CD8-positive, alpha-beta memory T cell (primary cell): ENCODE measurements at regions not wholly inside any gene's neighbourhood (a gene's known extent, or its start where the extent isn't known, plus 50 kb on each side); places are given as distances from the start of the nearest gene placed in this dataset.

Experiments used
- CTCF ChIA-PET: fragments of 350-600 bp; sonication (Branson Sonifier 250); formaldehyde crosslinking; loops from one replicate; lab custom pipeline; 2021; ENCODE audit warnings: antibody characterized with exemption; lab: Charles Lee
- POLR2A ChIA-PET: fragments of 350-600 bp; sonication (Branson Sonifier 250); formaldehyde crosslinking; loops from one replicate; lab custom pipeline; 2021; ENCODE audit warnings: antibody characterized with exemption; lab: Charles Lee
- DNase-seq, 5 donors: peaks; one replicate each; pipeline versions ENCODE4 v3.0.0 to v3.0.0-alpha.2; 2020 to 2022; ENCODE audit warnings: mixed read lengths in 1 of 5
- H3K27ac ChIP-seq: one replicate; pipeline ENCODE4 v1.7.0; 2013; ENCODE audit warnings: low read depth, mild to moderate bottlenecking, low read length, moderate library complexity
- H3K27me3 ChIP-seq: 2 replicates; pipeline ENCODE4 v1.7.0; 2013; ENCODE audit warnings: low read length, mild to moderate bottlenecking; ENCODE audit not compliant: insufficient read depth, poor library complexity, severe bottlenecking
- H3K36me3 ChIP-seq: 2 replicates; pipeline ENCODE4 v1.7.0; 2013; ENCODE audit warnings: mild to moderate bottlenecking, low read length, moderate library complexity; ENCODE audit not compliant: insufficient read depth
- H3K4me1 ChIP-seq: 2 replicates; pipeline ENCODE4 v1.7.0; 2013; ENCODE audit warnings: mild to moderate bottlenecking, low read length, moderate library complexity; ENCODE audit not compliant: insufficient read depth
- H3K4me3 ChIP-seq: 2 replicates; pipeline ENCODE4 v1.7.0; 2013; ENCODE audit warnings: mild to moderate bottlenecking, low read length
- H3K9me3 ChIP-seq: 2 replicates; pipeline ENCODE4 v1.7.0; 2013; ENCODE audit warnings: mild to moderate bottlenecking, low read length
- H3K27ac Mint-ChIP-seq, 8 donors: one replicate each; pipeline ENCODE4 v1.8.0; 2020 to 2021; ENCODE audit warnings: mixed read lengths in 8 of 8, mild to moderate bottlenecking in 6 of 8, inconsistent platforms in 3 of 8, moderate library complexity in 3 of 8
- H3K27me3 Mint-ChIP-seq, 2 donors: one replicate each; pipeline ENCODE4 v1.8.0; 2020 to 2021; ENCODE audit warnings: mixed read lengths in 2 of 2, mild to moderate bottlenecking in 1 of 2, moderate library complexity in 1 of 2
- H3K36me3 Mint-ChIP-seq, 3 donors: one replicate each; pipeline ENCODE4 v1.8.0; 2020 to 2021; ENCODE audit warnings: mixed read lengths in 3 of 3, inconsistent platforms in 1 of 3, mild to moderate bottlenecking in 1 of 3
- H3K4me1 Mint-ChIP-seq, 3 donors: one replicate each; pipeline ENCODE4 v1.8.0; 2020 to 2021; ENCODE audit warnings: mixed read lengths in 3 of 3, inconsistent platforms in 1 of 3, mild to moderate bottlenecking in 1 of 3
- H3K4me3 Mint-ChIP-seq, 7 donors: one replicate each; pipeline ENCODE4 v1.8.0; 2020 to 2021; ENCODE audit warnings: mixed read lengths in 7 of 7, mild to moderate bottlenecking in 6 of 7, moderate library complexity in 4 of 7, inconsistent platforms in 2 of 7
- H3K9me3 Mint-ChIP-seq, 5 donors: one replicate each; pipeline ENCODE4 v1.8.0; 2020 to 2022; ENCODE audit warnings: mixed read lengths in 5 of 5, mild to moderate bottlenecking in 3 of 5, moderate library complexity in 2 of 5, inconsistent platforms in 1 of 5

- Histone ChIP-seq H3K4me1 (no peaks in the 10 kb centered on the region), H3K36me3 (no peaks in the 10 kb centered on the region), H3K9me3 (no peaks in the 10 kb centered on the region), H3K27me3 (no peaks in the 10 kb centered on the region), H3K4me3 (no peak overlapping the region), H3K27ac (no peak overlapping the region)
- POLR2A ChIA-PET: no interaction called here
- H3K4me3 Mint-ChIP-seq: no peak overlapping the region
- CTCF ChIA-PET: no interaction called here
- H3K4me1 Mint-ChIP-seq: no peaks in the 10 kb centered on the region
- H3K27ac Mint-ChIP-seq: peak overlapping the region in 1 of 8 donors; percentile 39
- peaks cover 4 to 8% (median 6%) of the 10 kb centered on the region in 5 donors for H3K9me3 Mint-ChIP-seq
- H3K27me3 Mint-ChIP-seq: no peaks in the 10 kb centered on the region
- H3K36me3 Mint-ChIP-seq: no peaks in the 10 kb centered on the region
- DNase-seq: no peak
Observed at GRCh38 chr10:61298194-61298593, 155.0 kb downstream of the TMEM26 start.

DNA sequence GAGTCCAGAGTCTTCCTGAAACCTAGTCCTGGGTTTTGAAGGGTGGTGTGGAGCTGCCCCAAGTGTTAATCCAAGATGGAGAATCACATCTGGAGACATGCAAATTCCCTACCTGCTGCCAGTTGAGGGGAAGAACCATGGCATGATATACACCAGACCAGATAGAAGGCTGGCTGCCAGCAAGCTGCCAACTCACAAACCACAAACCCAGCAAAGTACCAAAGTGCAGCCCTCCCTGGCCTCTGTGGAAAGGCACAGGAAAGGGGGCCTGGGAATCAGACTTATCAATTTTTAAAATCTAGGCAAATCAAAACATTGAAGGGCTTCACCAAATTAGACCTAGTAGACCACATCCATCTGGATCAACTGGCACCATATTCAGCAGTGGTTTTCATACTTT lies 157.0 kb downstream of the TMEM26 start:
- POLR2A ChIA-PET: no interaction called here
- H3K4me1 Mint-ChIP-seq: no peaks in the 10 kb centered on the region
- no peak overlapping the region for H3K27ac Mint-ChIP-seq
- Histone ChIP-seq H3K27me3 (no peaks in the 10 kb centered on the region), H3K27ac (no peak overlapping the region), H3K4me3 (no peak overlapping the region), H3K36me3 (no peaks in the 10 kb centered on the region), H3K9me3 (no peaks in the 10 kb centered on the region), H3K4me1 (no peaks in the 10 kb centered on the region)
- peaks cover 4 to 8% (median 6%) of the 10 kb centered on the region in 5 donors for H3K9me3 Mint-ChIP-seq
- no peak for DNase-seq
- CTCF ChIA-PET: no interaction called here
- H3K36me3 Mint-ChIP-seq: no peaks in the 10 kb centered on the region
- H3K27me3 Mint-ChIP-seq: peaks cover 2 to 4% of the 10 kb centered on the region in 2 donors
- H3K4me3 Mint-ChIP-seq: no peak overlapping the region

DNA sequence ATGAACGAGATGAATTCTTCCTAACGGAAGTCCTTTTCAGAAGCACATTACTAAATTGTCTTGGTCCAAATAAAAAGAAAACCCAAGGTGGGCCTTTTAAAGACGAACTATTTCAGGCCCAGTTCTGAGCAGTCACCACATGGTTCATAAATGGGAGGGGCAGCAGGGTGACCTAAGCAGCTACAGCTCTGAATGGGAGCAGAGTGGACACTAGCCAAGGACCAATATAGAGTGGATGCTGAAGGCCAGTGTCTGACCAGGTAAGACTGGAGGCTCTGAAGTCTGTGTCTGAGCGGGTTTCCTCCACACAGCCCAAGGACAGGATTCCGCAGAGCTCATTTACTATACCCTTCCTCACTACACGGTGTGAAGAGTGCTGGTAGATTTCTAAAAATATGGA lies 159.1 kb downstream of the TMEM26 start:
- H3K27me3 Mint-ChIP-seq: peaks cover 2 to 4% of the 10 kb centered on the region in 2 donors
- H3K4me1 ChIP-seq: no peaks in the 10 kb centered on the region
- H3K27me3 ChIP-seq: no peaks in the 10 kb centered on the region
- H3K4me1 Mint-ChIP-seq: no peaks in the 10 kb centered on the region
- DNase-seq: no peak
- H3K36me3 ChIP-seq: no peaks in the 10 kb centered on the region
- ChIA-PET CTCF (no interaction called here), POLR2A (no interaction called here)
- H3K27ac Mint-ChIP-seq: no peak overlapping the region
- no peaks in the 10 kb centered on the region for H3K9me3 ChIP-seq
- H3K36me3 Mint-ChIP-seq: no peaks in the 10 kb centered on the region
- H3K9me3 Mint-ChIP-seq: peaks cover 4 to 8% (median 6%) of the 10 kb centered on the region in 5 donors
- H3K4me3 ChIP-seq: no peak overlapping the region
- no peak overlapping the region for H3K27ac ChIP-seq
- H3K4me3 Mint-ChIP-seq: no peak overlapping the region

GRCh38 chr10:61289813-61290212 lies 163.4 kb downstream of the TMEM26 start:
- no peaks in the 10 kb centered on the region for H3K9me3 Mint-ChIP-seq
- peaks cover 2 to 4% of the 10 kb centered on the region in 2 donors for H3K27me3 Mint-ChIP-seq
- H3K4me3 Mint-ChIP-seq: no peak overlapping the region
- H3K4me3 ChIP-seq: no peak overlapping the region
- CTCF ChIA-PET: no interaction called here
- peaks cover 16 to 19% (median 18%) of the 10 kb centered on the region in 3 donors for H3K4me1 Mint-ChIP-seq
- no peaks in the 10 kb centered on the region for H3K36me3 ChIP-seq
- H3K27ac ChIP-seq: no peak overlapping the region
- no peaks in the 10 kb centered on the region for H3K36me3 Mint-ChIP-seq
- no peaks in the 10 kb centered on the region for H3K9me3 ChIP-seq
- POLR2A ChIA-PET: no interaction called here
- DNase-seq: no peak
- H3K27ac Mint-ChIP-seq: peak overlapping the region in 1 of 8 donors; percentile 44
- no peaks in the 10 kb centered on the region for H3K27me3 ChIP-seq
- peaks cover 16% of the 10 kb centered on the region for H3K4me1 ChIP-seq

GRCh38 chr10:61286686-61287085 lies 166.5 kb downstream of the TMEM26 start:
- Mint-ChIP-seq H3K27ac (peak overlapping the region in 5 of 8 donors; percentile 8 to 72 (median 49)), H3K36me3 (no peaks in the 10 kb centered on the region), H3K27me3 (peaks cover 0 to 2% of the 10 kb centered on the region in 2 donors), H3K9me3 (no peaks in the 10 kb centered on the region), H3K4me1 (peaks cover 20 to 26% (median 22%) of the 10 kb centered on the region in 3 donors), H3K4me3 (peak overlapping the region in 5 of 7 donors; percentile 37 to 76 (median 46))
- ChIA-PET POLR2A (no interaction called here), CTCF (no interaction called here)
- Histone ChIP-seq H3K36me3 (no peaks in the 10 kb centered on the region), H3K4me3 (no peak overlapping the region), H3K9me3 (no peaks in the 10 kb centered on the region), H3K4me1 (peaks cover 16% of the 10 kb centered on the region), H3K27me3 (no peaks in the 10 kb centered on the region), H3K27ac (no peak overlapping the region)
- peak in 2 of 5 donors; percentile 22 to 40 for DNase-seq

DNA sequence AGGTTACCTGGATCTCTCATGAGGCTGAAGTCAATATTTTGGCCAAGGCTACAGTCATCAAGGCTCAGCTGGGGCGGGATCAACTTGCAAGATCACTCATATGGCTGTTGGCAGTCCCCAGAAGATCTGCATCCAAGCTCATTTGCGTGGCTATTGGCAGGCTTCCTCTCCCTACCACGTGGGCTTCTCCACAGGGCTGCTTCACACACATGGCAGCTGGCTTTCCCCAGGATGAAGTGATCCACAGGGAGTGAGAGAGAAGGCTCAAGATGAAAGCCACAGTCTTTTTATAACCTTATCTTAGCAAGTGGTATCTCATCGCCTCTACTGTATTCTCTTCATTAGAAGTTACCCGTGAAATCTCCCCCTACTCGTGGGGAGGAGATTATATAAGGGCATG lies 167.4 kb downstream of the TMEM26 start:
- Mint-ChIP-seq H3K27ac (no peak overlapping the region), H3K36me3 (no peaks in the 10 kb centered on the region), H3K27me3 (peaks cover 0 to 4% of the 10 kb centered on the region in 2 donors), H3K4me1 (peaks cover 20 to 26% (median 22%) of the 10 kb centered on the region in 3 donors), H3K4me3 (no peak overlapping the region), H3K9me3 (no peaks in the 10 kb centered on the region)
- no peaks in the 10 kb centered on the region for H3K27me3 ChIP-seq
- no peak for DNase-seq
- H3K27ac ChIP-seq: no peak overlapping the region
- H3K4me1 ChIP-seq: peaks cover 16% of the 10 kb centered on the region
- H3K4me3 ChIP-seq: no peak overlapping the region
- POLR2A ChIA-PET: no interaction called here
- H3K36me3 ChIP-seq: no peaks in the 10 kb centered on the region
- CTCF ChIA-PET: no interaction called here
- no peaks in the 10 kb centered on the region for H3K9me3 ChIP-seq

DNA sequence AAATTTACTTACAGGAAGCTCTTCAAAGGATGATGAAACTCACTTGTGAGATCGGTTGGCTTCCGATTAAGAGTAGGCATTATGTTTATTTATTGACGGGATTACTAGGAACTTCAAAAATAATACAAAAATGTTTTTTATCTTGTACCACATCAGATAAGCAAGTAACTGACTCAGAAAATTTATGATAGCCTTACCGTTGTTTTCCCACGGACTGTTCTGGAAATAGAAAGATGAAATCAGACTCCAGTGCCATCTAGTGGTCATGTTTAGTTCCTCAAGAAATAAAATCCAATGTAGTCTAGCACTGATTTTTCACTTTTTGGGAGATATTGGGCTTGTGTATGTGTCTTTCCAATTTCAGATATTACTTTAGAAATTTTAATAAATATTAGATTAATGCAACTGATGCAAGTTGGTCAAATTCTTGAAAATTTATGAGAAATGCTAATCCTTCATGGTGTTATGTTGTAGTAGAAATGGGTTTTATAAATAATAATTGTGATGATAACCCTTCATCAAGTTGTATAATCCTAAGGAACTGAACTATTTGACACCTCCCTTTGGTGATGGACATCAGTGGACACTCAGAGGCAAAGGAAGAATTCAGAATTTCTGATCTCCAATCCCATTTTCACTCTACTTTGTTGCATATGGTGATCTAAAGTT lies 168.8 kb downstream of the TMEM26 start:
- ChIA-PET POLR2A (no interaction called here), CTCF (interaction anchor here (1.5 kb wide), 1 partner anchor 11 kb away, joined by 3 read pairs; no protein-coding TSS in a partner anchor)
- peak overlapping the region in 6 of 7 donors; percentile 24 to 72 (median 60) for H3K4me3 Mint-ChIP-seq
- no peaks in the 10 kb centered on the region for H3K9me3 ChIP-seq
- no peaks in the 10 kb centered on the region for H3K36me3 ChIP-seq
- H3K4me1 Mint-ChIP-seq: peaks cover 20 to 29% (median 22%) of the 10 kb centered on the region in 3 donors
- peaks cover 16% of the 10 kb centered on the region for H3K4me1 ChIP-seq
- no peak overlapping the region for H3K27ac ChIP-seq
- no peaks in the 10 kb centered on the region for H3K27me3 ChIP-seq
- H3K36me3 Mint-ChIP-seq: no peaks in the 10 kb centered on the region
- H3K9me3 Mint-ChIP-seq: no peaks in the 10 kb centered on the region
- no peak overlapping the region for H3K4me3 ChIP-seq
- no peak overlapping the region for H3K27ac Mint-ChIP-seq
- peak in 2 of 5 donors; percentile 11 to 16 for DNase-seq
- H3K27me3 Mint-ChIP-seq: peaks cover 0 to 4% of the 10 kb centered on the region in 2 donors

- ChIA-PET POLR2A (no interaction called here), CTCF (interaction anchor here (1.5 kb wide), 1 partner anchor 10 kb away, joined by 3 read pairs; no protein-coding TSS in a partner anchor)
- no peak for DNase-seq
- Mint-ChIP-seq H3K4me1 (peaks cover 20 to 32% (median 22%) of the 10 kb centered on the region in 3 donors), H3K9me3 (no peaks in the 10 kb centered on the region), H3K27ac (peak overlapping the region in 1 of 8 donors; percentile 69), H3K27me3 (peaks cover 0 to 4% of the 10 kb centered on the region in 2 donors), H3K4me3 (peak overlapping the region in 4 of 7 donors; percentile 57 to 72 (median 60)), H3K36me3 (no peaks in the 10 kb centered on the region)
- no peaks in the 10 kb centered on the region for H3K9me3 ChIP-seq
- H3K36me3 ChIP-seq: no peaks in the 10 kb centered on the region
- no peak overlapping the region for H3K4me3 ChIP-seq
- peaks cover 16% of the 10 kb centered on the region for H3K4me1 ChIP-seq
- H3K27ac ChIP-seq: no peak overlapping the region
- no peaks in the 10 kb centered on the region for H3K27me3 ChIP-seq
Observed at GRCh38 chr10:61283481-61284221, 169.5 kb downstream of the TMEM26 start.
